Tibial nerve (tissue), 4 donors: ENCODE measurements at regions not wholly inside any gene's neighbourhood (a gene's known extent, or its start where the extent isn't known, plus 50 kb on each side); places are given as distances from the start of the nearest gene placed in this dataset.

Source experiments
- DNase-seq, 2 donors: peaks; one replicate each; pipeline ENCODE4 v3.0.0-alpha.2; 2019; ENCODE audit warnings: low spot score in 2 of 2
- H3K27ac ChIP-seq, 4 donors: fragments of 200-600 bp; sonication (generic) in 3 of 4; one replicate each; pipeline ENCODE4 v1.5.1; 2017 to 2019; ENCODE audit warnings: mild to moderate bottlenecking in 1 of 4
- H3K27me3 ChIP-seq, 2 donors: fragments of 200-600 bp; sonication (generic) in 1 of 2; one replicate each; pipeline versions ENCODE4 v1.5.1 to v1.6.0; 2017 to 2019
- H3K36me3 ChIP-seq, 3 donors: fragments of 200-600 bp; sonication (generic); one replicate each; pipeline ENCODE4 v1.5.1; 2018 to 2019
- H3K4me1 ChIP-seq, 4 donors: fragments of 200-600 bp; sonication (generic) in 3 of 4; one replicate each; pipeline ENCODE4 v1.5.1; 2017 to 2019
- H3K4me3 ChIP-seq, 4 donors: fragments of 200-600 bp; sonication (generic) in 3 of 4; one replicate each; pipeline ENCODE4 v1.5.1; 2017 to 2019; ENCODE audit warnings: mild to moderate bottlenecking in 1 of 4, moderate library complexity in 1 of 4
- H3K9me3 ChIP-seq, 4 donors: fragments of 200-600 bp; sonication (generic) in 3 of 4; one replicate each; pipeline ENCODE4 v1.5.1; 2017 to 2019
- EP300 ChIP-seq, 2 donors: sonication (generic); formaldehyde crosslinking; IDR thresholded peaks; one replicate each; pipeline ENCODE4 v1.6.1; 2017; ENCODE audit warnings: antibody characterized with exemption in 2 of 2, mild to moderate bottlenecking in 1 of 2
- POLR2A ChIP-seq, 2 donors: fragments of 450-650 bp; IDR thresholded peaks; one replicate each; pipeline ENCODE4 v1.6.1; 2017; ENCODE audit warnings: antibody characterized with exemption in 2 of 2, mild to moderate bottlenecking in 2 of 2, moderate library complexity in 2 of 2
- WGBS, 2 donors: methylation state at CpG; one replicate each; pipeline ENCODE4 v1.1.5; 2018; 5-methylcytosine and 5-hydroxymethylcytosine counted together
- TF ChIP-seq, protein P1 (sequence below), 5 experiments: fragments of 200-600 bp in 3 of 5; fragments of 450-650 bp in 2 of 5; sonication (generic) in 3 of 5; IDR thresholded peaks; one replicate each; pipeline ENCODE4 v1.5.1; 2016 to 2019; ENCODE audit warnings: antibody characterized with exemption in 5 of 5, mild to moderate bottlenecking in 3 of 5, moderate library complexity in 2 of 5

DNA sequence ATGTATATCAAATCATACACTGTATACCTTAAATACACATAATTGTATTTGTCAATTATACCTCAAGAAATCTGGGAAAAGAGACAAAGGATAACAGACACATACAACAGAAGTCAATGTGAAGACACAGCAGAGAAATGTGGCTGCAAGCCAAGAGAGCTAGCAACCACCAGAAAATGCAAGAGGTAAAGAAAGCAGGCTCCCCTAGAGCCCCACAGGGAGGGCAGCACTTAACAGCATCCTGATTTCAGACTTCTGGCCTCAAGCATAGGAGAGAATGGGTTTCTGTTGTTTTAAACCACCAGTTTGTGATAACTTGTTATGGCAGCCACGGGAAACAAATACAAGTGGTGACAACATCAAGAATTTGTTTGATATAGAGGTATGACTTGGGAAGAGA lies 1197.2 kb downstream of the SORCS1 start:
- Histone ChIP-seq H3K4me3 (no peak overlapping the region), H3K27ac (no peak overlapping the region), H3K4me1 (no peaks in the 10 kb centered on the region), H3K9me3 (no peaks in the 10 kb centered on the region), H3K36me3 (no peaks in the 10 kb centered on the region), H3K27me3 (no peaks in the 10 kb centered on the region)
- WGBS, 2 donors: 62 to 66% methylated on average over 1 of the region's 1 CpG
- TF ChIP-seq EP300 (IDR thresholded peaks at IDR 0.05): no peak
- TF ChIP-seq POLR2A (IDR thresholded peaks at IDR 0.05): no peak
- TF ChIP-seq, protein P1, sequence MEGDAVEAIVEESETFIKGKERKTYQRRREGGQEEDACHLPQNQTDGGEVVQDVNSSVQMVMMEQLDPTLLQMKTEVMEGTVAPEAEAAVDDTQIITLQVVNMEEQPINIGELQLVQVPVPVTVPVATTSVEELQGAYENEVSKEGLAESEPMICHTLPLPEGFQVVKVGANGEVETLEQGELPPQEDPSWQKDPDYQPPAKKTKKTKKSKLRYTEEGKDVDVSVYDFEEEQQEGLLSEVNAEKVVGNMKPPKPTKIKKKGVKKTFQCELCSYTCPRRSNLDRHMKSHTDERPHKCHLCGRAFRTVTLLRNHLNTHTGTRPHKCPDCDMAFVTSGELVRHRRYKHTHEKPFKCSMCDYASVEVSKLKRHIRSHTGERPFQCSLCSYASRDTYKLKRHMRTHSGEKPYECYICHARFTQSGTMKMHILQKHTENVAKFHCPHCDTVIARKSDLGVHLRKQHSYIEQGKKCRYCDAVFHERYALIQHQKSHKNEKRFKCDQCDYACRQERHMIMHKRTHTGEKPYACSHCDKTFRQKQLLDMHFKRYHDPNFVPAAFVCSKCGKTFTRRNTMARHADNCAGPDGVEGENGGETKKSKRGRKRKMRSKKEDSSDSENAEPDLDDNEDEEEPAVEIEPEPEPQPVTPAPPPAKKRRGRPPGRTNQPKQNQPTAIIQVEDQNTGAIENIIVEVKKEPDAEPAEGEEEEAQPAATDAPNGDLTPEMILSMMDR (IDR thresholded peaks at IDR 0.05): no peak
- no peak for DNase-seq

DNA sequence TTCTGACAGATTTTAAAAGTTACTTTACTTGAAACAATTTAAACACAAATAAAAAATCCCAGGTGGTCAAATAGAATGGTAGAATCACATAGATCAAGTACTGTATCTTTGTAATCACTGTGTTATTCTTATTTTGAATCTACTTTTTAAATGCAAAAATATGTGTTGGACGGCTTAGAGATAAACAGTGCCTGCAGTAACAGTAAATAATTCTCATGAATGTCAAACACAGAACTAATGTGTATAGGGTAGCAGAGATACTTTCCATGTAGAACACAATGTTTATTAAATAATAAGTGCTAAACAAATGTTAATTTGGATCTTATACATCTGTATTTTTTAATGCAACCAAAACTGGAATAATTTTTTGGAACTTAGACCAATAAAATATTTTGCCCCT lies 1199.4 kb downstream of the SORCS1 start:
- TF ChIP-seq, protein P1 (IDR thresholded peaks at IDR 0.05): no peak
- TF ChIP-seq EP300 (IDR thresholded peaks at IDR 0.05): no peak
- TF ChIP-seq POLR2A (IDR thresholded peaks at IDR 0.05): no peak
- Histone ChIP-seq H3K4me3 (no peak overlapping the region), H3K27ac (no peak overlapping the region), H3K36me3 (no peaks in the 10 kb centered on the region), H3K9me3 (no peaks in the 10 kb centered on the region), H3K27me3 (no peaks in the 10 kb centered on the region), H3K4me1 (no peaks in the 10 kb centered on the region)
- no peak for DNase-seq
- WGBS, 2 donors: 72 to 75% methylated on average over 1 of the region's 1 CpG

DNA sequence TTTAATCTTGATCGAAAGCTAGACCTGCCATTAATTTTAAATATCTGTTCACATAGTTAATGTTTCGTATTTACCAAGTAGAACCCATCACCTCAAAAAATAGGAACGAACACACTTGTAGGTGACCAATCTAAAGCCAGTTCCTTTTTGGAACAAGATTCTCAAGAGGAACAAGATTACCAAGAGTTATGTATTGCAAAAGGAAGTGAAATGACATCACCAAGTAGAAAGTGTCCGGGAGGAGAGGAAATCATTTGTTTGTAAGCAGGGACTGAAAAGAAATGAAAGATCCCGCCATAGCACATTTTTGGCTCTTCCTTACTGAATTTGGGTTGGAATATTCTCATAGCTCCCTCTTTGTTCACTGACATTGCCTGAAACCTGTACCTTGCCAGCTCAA lies 1200.5 kb downstream of the SORCS1 start:
- WGBS, 2 donors: 69 to 71% methylated on average over 5 of the region's 5 CpGs
- no peak overlapping the region for H3K4me3 ChIP-seq
- no peaks in the 10 kb centered on the region for H3K9me3 ChIP-seq
- no peak overlapping the region for H3K27ac ChIP-seq
- TF ChIP-seq POLR2A (IDR thresholded peaks at IDR 0.05) (no peak), EP300 (IDR thresholded peaks at IDR 0.05) (no peak)
- no peaks in the 10 kb centered on the region for H3K4me1 ChIP-seq
- DNase-seq: no peak
- H3K36me3 ChIP-seq: no peaks in the 10 kb centered on the region
- no peaks in the 10 kb centered on the region for H3K27me3 ChIP-seq

DNA sequence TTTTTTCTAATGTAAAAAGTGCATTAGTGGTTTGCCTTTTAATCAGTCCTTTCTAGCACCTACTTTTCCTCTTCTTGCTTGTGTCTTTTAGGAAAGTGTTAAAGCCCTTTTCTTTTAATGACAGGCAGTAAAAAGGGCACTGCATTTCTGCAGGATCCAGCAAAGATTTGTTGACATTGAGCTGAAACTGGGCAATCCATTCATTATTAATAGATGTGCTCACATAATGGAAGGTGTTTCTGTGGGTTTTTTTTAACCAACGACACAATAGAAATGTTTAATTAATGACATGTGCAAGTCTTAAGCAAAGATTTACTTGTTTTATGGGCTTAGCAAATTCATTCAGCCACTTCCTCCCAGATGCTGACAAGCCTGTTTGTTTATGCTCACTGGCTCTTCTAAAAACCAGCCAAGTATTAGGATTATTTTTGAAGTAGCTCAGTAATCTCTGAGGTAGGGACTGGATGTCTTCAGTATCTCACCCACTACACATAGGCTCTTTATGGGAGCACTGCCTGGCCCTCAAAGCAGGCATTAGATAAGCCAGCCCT lies 1201.1 kb downstream of the SORCS1 start:
- H3K27ac ChIP-seq: no peak overlapping the region
- no peaks in the 10 kb centered on the region for H3K36me3 ChIP-seq
- 6 to 7% methylated on average over 1 of the region's 1 CpG for WGBS, 2 donors

DNA sequence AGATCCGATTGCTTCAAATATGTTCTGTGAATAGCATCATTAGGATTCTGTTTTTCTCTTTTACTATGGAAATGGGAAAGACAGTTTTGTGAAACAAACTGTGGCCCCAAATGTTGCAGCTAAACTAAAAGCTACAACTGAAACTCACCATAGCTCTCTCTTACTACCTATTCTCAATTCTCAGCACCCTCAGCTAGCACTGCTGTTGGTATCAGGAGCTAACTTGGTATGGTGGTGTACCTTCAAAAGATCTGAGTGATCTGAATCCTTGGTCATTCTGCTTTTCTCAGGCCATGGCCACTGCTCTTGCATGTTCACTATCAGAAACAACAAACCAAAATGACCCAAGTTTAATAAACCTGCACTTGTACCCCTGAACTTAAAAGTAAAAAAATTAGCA lies 1208.0 kb downstream of the SORCS1 start:
- 97 to 100% methylated on average over 1 of the region's 1 CpG for WGBS, 2 donors

More for the DNA sequence above, 1201.1 kb downstream of the SORCS1 start:
- TF ChIP-seq POLR2A (IDR thresholded peaks at IDR 0.05) (no peak), EP300 (IDR thresholded peaks at IDR 0.05) (no peak)
- TF ChIP-seq, protein P1 (IDR thresholded peaks at IDR 0.05): no peak
- H3K4me1 ChIP-seq: no peaks in the 10 kb centered on the region
- no peaks in the 10 kb centered on the region for H3K27me3 ChIP-seq
- H3K9me3 ChIP-seq: no peaks in the 10 kb centered on the region
- DNase-seq: no peak
- H3K4me3 ChIP-seq: no peak overlapping the region

More for the DNA sequence above, 1208.0 kb downstream of the SORCS1 start:
- Histone ChIP-seq H3K4me3 (no peak overlapping the region), H3K27ac (no peak overlapping the region), H3K4me1 (peaks cover 0 to 12% (median 0%) of the 10 kb centered on the region in 4 donors), H3K27me3 (no peaks in the 10 kb centered on the region), H3K36me3 (no peaks in the 10 kb centered on the region), H3K9me3 (no peaks in the 10 kb centered on the region)
- no peak for DNase-seq
- TF ChIP-seq POLR2A (IDR thresholded peaks at IDR 0.05): no peak
- TF ChIP-seq, protein P1 (IDR thresholded peaks at IDR 0.05): no peak
- TF ChIP-seq EP300 (IDR thresholded peaks at IDR 0.05): no peak
